ENCODE measurements at regions not wholly inside any gene's neighbourhood (a gene's known extent, or its start where the extent isn't known, plus 50 kb on each side); places are given as distances from the start of the nearest gene placed in this dataset.

- TF ChIP-seq CTCF (IDR thresholded peaks at IDR 0.05): no peak
- no peak for TF ChIP-seq POLR2A (IDR thresholded peaks at IDR 0.05)
These were observed 584.5 kb upstream of the NR3C2 start for GRCh38 chr4:149026696-149027095.
